CD4-positive, alpha-beta T cell (primary cell): ENCODE measurements at regions not wholly inside any gene's neighbourhood (a gene's known extent, or its start where the extent isn't known, plus 50 kb on each side); places are given as distances from the start of the nearest gene placed in this dataset.

ENCODE experiments used
- ATAC-seq: fragments of 200-7000 bp; cut with Tn5 transposase; one replicate; pipeline ENCODE4 v1.10.0; 2022; ENCODE audit warnings: mild to moderate bottlenecking; ENCODE audit not compliant: poor library complexity
- CTCF ChIA-PET: fragments of 350-600 bp; sonication (Branson Sonifier 250); formaldehyde crosslinking; loops from one replicate; lab custom pipeline; 2021; ENCODE audit warnings: antibody characterized with exemption, inconsistent platforms; lab: Charles Lee
- POLR2A ChIA-PET: fragments of 350-600 bp; sonication (Branson Sonifier 250); formaldehyde crosslinking; loops from one replicate; lab custom pipeline; 2021; ENCODE audit warnings: antibody characterized with exemption, inconsistent platforms; lab: Charles Lee
- DNase-seq, 14 experiments: peaks; one replicate each; pipeline ENCODE4 v3.0.0-alpha.2; 2013 to 2020; ENCODE audit warnings: mixed read lengths in 2 of 14
- H3K27ac ChIP-seq, 2 donors: one replicate each; pipeline versions ENCODE4 v1.5.1 to v1.7.0; 2013; ENCODE audit warnings: low read length in 2 of 2, low read depth in 1 of 2, mild to moderate bottlenecking in 1 of 2
- H3K27me3 ChIP-seq, 2 experiments: 1 replicate in 1 of 2; 2 replicates in 1 of 2; pipeline versions ENCODE4 v1.6.1 to v1.7.0; 2013; ENCODE audit warnings: low read length in 2 of 2, control low read depth in 1 of 2, mild to moderate bottlenecking in 1 of 2, moderate library complexity in 1 of 2; ENCODE audit not compliant: insufficient read depth in 2 of 2, control insufficient read depth in 1 of 2
- H3K36me3 ChIP-seq: one replicate; pipeline ENCODE4 v1.6.1; 2013; ENCODE audit warnings: low read length, control low read depth; ENCODE audit not compliant: insufficient read depth
- H3K4me1 ChIP-seq: one replicate; pipeline ENCODE4 v1.6.1; 2013; ENCODE audit warnings: low read length, control low read depth; ENCODE audit not compliant: insufficient read depth
- H3K4me3 ChIP-seq: one replicate; pipeline ENCODE4 v1.5.1; 2013; ENCODE audit warnings: mild to moderate bottlenecking, low read length, moderate library complexity
- H3K9me3 ChIP-seq, 2 experiments: 1 replicate in 1 of 2; 2 replicates in 1 of 2; pipeline versions ENCODE4 v1.6.1 to v1.7.0; 2013; ENCODE audit warnings: low read length in 2 of 2, mild to moderate bottlenecking in 2 of 2, control low read depth in 1 of 2, moderate library complexity in 1 of 2; ENCODE audit not compliant: control insufficient read depth in 1 of 2, insufficient read depth in 1 of 2
- H3K27ac Mint-ChIP-seq: one replicate; pipeline ENCODE4 v1.8.0; 2020; ENCODE audit warnings: mixed read lengths
- H3K27me3 Mint-ChIP-seq: one replicate; pipeline ENCODE4 v1.8.0; 2021; ENCODE audit warnings: mixed read lengths
- H3K36me3 Mint-ChIP-seq: one replicate; pipeline ENCODE4 v1.8.0; 2021; ENCODE audit warnings: low read depth, mixed read lengths
- H3K4me1 Mint-ChIP-seq: one replicate; pipeline ENCODE4 v1.8.0; 2021; ENCODE audit warnings: low read depth, mixed read lengths
- H3K4me3 Mint-ChIP-seq: one replicate; pipeline ENCODE4 v1.8.0; 2020; ENCODE audit warnings: mild to moderate bottlenecking, mixed read lengths
- H3K9me3 Mint-ChIP-seq: one replicate; pipeline ENCODE4 v1.8.0; 2020; ENCODE audit warnings: mixed read lengths
- CTCF ChIP-seq: fragments of 200-600 bp; IDR thresholded peaks from one replicate; pipeline ENCODE4 v1.8.0; 2022; ENCODE audit warnings: antibody characterized with exemption, mild to moderate bottlenecking
- intact Hi-C, 2 experiments: fragments of 100-400 bp; cut with DNase I in 1 of 2; cut with micrococcal nuclease in 1 of 2; formaldehyde crosslinking; loops; one replicate each; pipeline versions ENCODE4 v1.15.1 to v1.9.0; 2023 to 2025; cut with DNase I, micrococcal nuclease

DNA sequence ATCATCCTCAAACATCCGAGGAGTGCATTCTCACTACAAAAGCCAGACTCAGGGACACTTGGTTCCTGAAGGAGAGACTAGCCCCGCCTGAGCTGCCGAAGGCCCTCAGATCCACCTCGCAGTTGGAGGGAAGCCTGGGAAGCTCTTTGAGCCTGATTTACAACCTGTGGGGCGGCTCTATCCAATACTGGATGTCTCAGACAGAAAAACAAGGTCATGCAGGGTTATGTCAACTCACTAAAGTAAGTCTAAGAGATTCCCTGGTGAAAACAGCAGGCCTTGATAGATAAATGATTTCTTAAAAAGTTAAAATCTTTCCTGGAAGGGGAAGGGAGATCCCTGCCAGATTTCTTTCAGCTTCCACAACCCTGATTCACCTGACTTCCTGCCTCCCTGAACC lies 284.3 kb downstream of the CYP26B1 start:
- Histone ChIP-seq H3K27me3 (peaks cover 0 to 2% of the 10 kb centered on the region in 2 experiments), H3K4me1 (no peaks in the 10 kb centered on the region), H3K27ac (no peak overlapping the region), H3K36me3 (no peaks in the 10 kb centered on the region), H3K4me3 (no peak overlapping the region), H3K9me3 (no peaks in the 10 kb centered on the region)
- H3K27me3 Mint-ChIP-seq, result no peaks in the 10 kb centered on the region
- H3K9me3 Mint-ChIP-seq, result no peaks in the 10 kb centered on the region
- intact Hi-C loops, result no loop called here
- H3K4me1 Mint-ChIP-seq, result no peaks in the 10 kb centered on the region
- TF ChIP-seq CTCF, result no peak
- no peak for ATAC-seq
- no peak overlapping the region for H3K27ac Mint-ChIP-seq
- DNase-seq, result no peak
- ChIA-PET CTCF (no interaction called here), POLR2A (no interaction called here)
- no peak overlapping the region for H3K4me3 Mint-ChIP-seq
- no peaks in the 10 kb centered on the region for H3K36me3 Mint-ChIP-seq

DNA sequence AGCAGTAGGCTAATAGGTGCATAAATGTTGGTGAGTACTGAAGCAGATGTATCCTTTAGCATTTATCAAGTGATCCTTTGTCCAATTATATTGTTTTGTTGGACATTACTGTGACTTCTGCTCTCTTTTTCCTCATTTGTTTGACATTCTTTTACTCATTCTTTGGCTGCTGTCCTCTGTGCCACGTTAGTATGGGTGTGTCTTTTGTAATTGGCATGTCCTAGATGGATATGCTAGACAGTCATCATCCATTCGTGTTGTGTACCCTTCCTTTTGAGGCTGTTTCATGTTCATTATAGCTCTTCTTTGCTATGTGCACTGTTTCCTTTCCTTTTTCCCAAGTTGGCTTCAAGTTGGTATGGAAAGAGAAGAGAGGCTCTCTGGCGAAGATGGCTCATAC lies 284.7 kb downstream of the CYP26B1 start:
- H3K4me3 Mint-ChIP-seq, result no peak overlapping the region
- H3K9me3 ChIP-seq, result peaks cover 0 to 2% of the 10 kb centered on the region in 2 experiments
- no peaks in the 10 kb centered on the region for H3K27me3 Mint-ChIP-seq
- no peaks in the 10 kb centered on the region for H3K9me3 Mint-ChIP-seq
- CTCF ChIA-PET, result no interaction called here
- no peak for DNase-seq
- no peak overlapping the region for H3K4me3 ChIP-seq
- H3K4me1 ChIP-seq, result no peaks in the 10 kb centered on the region
- intact Hi-C loops, result no loop called here
- no peaks in the 10 kb centered on the region for H3K36me3 ChIP-seq
- no peak overlapping the region for H3K27ac Mint-ChIP-seq
- POLR2A ChIA-PET, result no interaction called here
- no peak for TF ChIP-seq CTCF
- no peak overlapping the region for H3K27ac ChIP-seq
- peaks cover 0 to 4% of the 10 kb centered on the region in 2 experiments for H3K27me3 ChIP-seq
- H3K36me3 Mint-ChIP-seq, result no peaks in the 10 kb centered on the region
- no peaks in the 10 kb centered on the region for H3K4me1 Mint-ChIP-seq
- ATAC-seq, result no peak

- intact Hi-C loops, result no loop called here
- no peak for TF ChIP-seq CTCF
- Histone ChIP-seq H3K36me3 (no peaks in the 10 kb centered on the region), H3K27me3 (peaks cover 0 to 4% of the 10 kb centered on the region in 2 experiments), H3K9me3 (peaks cover 0 to 17% of the 10 kb centered on the region in 2 experiments), H3K4me1 (no peaks in the 10 kb centered on the region), H3K4me3 (no peak overlapping the region), H3K27ac (no peak overlapping the region)
- Mint-ChIP-seq H3K36me3 (no peaks in the 10 kb centered on the region), H3K27ac (no peak overlapping the region), H3K4me3 (no peak overlapping the region), H3K4me1 (no peaks in the 10 kb centered on the region), H3K9me3 (peaks cover 3% of the 10 kb centered on the region), H3K27me3 (peaks cover 6% of the 10 kb centered on the region)
- ATAC-seq (no peak), DNase-seq (no peak)
- ChIA-PET CTCF (no interaction called here), POLR2A (no interaction called here)
Observed at GRCh38 chr2:71861186-71862160, 286.2 kb downstream of the CYP26B1 start.
